SH-SY5Y (cell line): ENCODE measurements at regions not wholly inside any gene's neighbourhood (a gene's known extent, or its start where the extent isn't known, plus 50 kb on each side); places are given as distances from the start of the nearest gene placed in this dataset.

ENCODE experiments used
- GATA2 ChIP-seq: IDR thresholded peaks from 2 replicates; pipeline ENCODE4 v1.6.1; 2011; ENCODE audit warnings: mild to moderate bottlenecking, low read depth, low read length
- GATA3 ChIP-seq: IDR thresholded peaks from 2 replicates; pipeline ENCODE4 v1.6.1; 2011; ENCODE audit warnings: low read depth, mild to moderate bottlenecking, low read length, moderate library complexity

GRCh38 chr7:26093023-26093422 lies 59.0 kb upstream of the NFE2L3 start:
- no peak for TF ChIP-seq GATA3
- no peak for TF ChIP-seq GATA2
